NCI-H446 (cell line): ENCODE measurements at regions not wholly inside any gene's neighbourhood (a gene's known extent, or its start where the extent isn't known, plus 50 kb on each side); places are given as distances from the start of the nearest gene placed in this dataset.
A peak's percentile ranks its signal among the peaks of the same experiment; 100 is the strongest.
"Not testable (repeated sequence)": the region's sequence is repeated elsewhere in the genome, so short reads cannot be mapped to it uniquely, and the experiment has no call there.

ENCODE experiments used
- DNase-seq, 2 experiments: peaks; one replicate each; lab custom pipeline; 2025; lab: John Stamatoyannopoulos, UW

DNA sequence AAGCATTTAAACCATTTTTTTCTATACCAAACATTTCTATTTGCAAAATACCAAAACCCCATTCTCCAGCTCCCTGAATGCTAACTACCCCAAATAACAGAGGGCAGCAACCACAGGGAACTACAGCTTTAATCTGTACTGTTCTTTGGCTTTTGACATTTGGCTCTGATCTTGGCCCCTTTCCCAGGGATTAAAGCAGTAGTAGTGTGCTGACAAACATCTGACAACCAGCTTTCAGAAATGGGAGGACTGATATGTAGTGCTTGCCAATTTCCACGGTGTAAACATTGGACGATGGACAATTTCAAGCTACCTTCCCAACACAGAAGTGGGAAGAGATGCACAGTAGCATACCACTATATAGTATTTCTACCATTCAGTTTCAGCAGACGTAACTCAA lies 88.4 kb upstream of the TEAD1 start:
- peak; percentile 9 to 64 for DNase-seq

DNA sequence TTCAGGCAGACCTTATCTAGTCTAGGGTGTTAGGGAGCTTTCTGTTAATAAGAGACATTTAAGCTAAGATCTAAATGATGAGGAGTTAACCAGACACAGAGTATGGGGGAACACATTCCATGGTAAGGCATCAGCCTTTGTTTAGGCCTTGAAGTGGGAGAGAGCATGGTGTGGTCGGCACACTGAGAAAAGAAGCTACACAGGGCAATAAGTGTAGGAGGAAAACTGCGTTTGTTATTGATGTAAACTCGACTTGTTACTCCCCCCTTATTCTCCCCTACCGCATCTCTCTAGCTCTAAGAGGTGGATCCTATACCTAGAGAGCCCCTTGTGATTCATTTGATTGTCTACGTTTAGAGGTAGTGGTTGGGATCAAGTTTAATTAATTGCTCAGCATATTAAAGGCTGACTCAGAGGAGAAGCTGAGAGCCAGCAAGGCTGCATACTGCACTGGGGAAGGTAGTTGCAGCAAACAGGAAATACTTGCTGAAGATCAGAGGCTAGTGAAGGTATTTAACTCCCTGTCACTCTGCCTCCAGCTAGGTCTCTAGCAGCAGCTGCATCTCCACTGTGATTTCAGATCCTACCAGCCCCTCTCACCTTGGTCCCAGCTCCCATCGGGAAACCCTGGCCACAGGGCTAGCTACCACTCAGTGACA lies 86.8 kb upstream of the TEAD1 start:
- DNase-seq: no peak

DNA sequence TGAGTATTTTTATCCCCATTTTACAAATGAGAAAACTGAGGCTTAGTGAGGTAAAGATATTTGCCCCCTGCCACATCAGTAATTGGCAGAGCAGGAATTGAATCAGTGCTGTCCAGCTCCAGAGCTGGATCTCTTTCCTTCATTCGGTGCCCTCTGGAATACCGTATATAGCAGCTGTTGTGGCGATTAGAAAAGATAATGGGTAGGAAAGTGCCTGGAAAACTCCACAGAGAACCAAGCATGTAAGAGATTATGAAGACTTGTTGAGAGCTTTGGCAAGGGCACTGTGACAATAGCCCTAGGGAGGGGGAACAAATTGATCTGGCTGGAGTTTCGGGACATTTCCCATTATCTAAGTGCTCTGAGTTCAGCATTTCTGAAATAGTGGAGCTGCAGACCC lies 82.5 kb upstream of the TEAD1 start:
- DNase-seq: no peak

DNA sequence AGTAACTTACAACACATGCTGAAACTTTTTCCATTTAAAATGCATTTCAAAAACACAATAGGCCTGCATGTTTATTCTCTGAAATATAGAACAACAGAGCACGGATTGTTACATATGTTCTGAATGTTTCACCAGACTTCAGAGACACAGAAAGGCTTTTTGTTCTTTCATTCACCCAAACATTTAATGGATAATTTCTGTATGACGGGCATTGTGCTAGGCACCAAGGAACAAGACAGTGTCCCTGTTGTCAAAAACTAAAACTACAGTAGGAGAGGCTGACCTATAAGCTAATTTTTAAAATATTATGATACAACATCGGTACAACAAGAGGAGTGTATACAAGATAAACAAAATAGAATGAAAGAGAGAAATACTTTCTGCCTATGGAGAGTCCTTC lies 81.9 kb upstream of the TEAD1 start:
- no peak for DNase-seq

DNA sequence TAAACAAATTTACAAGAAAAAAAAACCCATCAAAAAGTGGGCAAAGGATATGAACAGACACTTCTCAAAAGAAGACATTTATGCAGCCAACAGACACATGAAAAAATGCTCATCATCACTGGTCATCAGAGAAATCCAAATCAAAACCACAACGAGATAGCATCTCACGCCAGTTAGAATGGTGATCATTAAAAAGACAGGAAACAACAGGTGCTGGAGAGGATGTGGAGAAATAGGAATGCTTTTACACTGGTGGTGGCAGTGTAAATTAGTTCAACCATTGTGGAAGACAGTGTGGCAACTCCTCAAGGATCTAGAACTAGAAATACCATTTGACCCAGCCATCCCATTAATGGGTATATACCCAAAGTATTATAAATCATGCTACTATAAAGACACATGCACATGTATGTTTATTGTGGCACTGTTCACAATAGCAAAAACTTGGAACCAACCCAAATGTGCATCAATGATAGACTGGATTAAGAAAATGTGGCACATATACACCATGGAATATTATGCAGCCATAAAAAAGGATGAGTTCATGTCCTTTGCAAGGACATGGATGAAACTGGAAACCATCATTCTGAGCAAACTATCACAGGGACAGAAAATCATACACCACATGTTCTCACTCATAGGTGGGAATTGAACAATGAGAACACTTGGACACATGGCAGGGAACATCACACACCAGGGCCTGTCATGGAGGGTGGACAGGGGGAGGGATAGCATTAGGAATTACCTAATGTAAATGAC lies 79.0 kb upstream of the TEAD1 start:
- not testable (repeated sequence) for DNase-seq

DNA sequence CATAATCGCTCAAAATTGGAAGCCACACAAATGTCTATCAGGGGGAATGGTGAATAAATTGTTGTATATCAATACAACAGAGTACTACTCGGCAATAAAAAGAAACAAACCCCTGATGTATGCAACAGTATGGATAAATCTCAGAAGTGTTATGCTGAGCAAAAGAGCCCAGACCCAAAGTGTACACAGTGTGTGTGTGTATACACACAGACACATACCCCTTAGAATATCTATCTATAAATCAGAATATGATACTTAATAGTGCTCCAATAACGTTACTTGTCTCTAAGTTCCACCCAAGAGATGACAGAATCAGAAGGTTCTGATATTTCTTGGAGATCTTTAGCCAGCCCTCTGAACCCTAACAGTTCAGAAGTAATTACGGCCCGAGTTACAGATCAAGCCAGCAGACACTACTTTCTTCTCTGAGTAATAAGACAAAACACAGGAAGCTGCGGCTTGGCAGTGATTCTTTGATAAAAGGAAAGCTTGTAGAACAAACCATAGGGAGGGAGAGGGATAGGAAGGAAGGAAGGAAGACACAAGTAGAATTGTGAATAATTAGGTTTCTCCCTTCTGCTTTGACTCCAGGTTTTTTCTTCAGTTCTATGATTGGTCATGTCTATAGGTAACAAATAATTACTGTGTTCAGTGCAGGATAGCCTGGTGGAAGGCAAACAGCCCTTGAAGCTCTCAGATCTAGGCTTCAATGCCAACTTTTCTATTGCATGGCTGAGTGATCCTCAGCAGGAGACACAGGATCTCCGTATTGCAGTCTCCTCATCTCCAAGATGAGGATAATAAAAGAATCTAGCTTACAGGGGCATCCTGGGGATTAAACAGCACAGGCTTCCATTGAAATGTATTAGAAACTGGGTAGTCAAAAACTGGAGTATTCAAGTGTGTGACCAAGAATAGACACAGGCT lies 75.6 kb upstream of the TEAD1 start:
- DNase-seq: peak; percentile 28 to 74

DNA sequence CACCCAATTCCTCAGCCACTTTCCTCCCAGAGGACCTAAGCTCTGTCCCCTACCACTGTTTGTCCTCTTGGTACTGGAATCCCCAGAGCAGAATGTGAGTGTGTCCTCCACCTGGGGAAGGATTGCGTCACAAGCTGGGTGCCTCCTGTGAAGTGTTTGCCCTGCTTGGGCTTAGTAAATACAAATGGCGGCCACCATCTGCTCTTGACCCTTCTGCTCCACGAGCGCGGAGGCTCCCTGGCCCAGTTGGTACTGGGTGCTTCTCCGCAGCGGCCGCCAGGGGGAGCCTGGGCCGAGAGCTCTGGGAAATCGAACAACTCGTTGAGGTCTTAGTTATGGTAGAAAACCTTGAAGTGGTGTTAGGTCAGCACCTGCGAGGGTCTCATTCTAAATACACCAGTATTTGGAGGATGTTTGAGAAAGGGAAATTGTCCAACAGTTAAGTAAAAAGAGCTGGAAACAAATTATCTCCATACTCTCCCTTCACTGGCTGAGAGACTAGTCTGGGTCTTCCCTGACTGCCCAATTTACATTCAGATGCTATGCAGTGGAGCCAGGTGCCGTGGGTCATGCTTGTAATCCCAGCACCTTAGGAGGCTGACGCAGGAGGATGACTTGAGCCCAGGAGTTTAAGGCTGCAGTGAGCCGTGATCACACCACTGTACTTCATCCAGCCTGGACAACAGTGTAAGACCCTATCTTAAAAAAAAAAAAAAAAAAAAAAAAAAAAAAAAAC lies 74.6 kb upstream of the TEAD1 start:
- DNase-seq: peak in 1 of 2 experiments; percentile 72

DNA sequence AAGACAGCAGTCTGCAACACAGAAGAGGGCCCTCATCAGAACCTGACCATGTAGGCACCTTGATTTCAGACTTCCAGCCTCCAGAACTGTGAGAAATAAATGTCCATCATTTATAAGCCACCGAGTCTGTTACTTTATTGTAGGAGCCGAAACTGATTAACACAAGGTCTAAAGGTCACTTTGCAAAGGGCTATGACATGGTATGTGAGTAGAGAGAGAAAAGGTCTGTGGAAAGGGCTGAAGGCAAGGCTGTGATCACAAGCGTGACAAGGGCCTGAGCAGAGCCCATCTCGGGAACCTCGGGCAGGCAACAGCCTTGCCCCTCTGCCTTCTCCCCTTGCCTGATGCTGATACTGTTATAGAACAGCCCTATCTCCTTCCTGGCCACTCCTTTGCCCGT lies 73.4 kb upstream of the TEAD1 start:
- DNase-seq: no peak

DNA sequence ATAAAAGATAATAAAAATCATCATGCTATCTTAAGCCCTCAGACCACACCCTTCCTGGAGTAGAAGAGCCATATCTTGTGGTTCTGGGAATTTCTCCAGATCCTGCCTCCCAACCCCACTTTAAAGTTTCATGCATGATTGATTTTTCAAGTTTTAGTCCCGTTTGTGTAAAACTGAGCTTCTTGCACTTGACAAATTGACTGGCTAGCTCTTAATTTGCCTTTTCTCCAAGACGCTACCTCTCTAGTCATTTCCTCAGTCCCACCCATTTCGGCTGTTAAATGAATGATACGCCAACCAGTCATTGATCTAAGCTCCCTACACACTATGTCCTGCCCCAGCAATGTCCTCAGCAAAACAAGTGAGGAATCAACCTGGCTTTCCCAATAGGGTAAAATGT lies 71.8 kb upstream of the TEAD1 start:
- peak; percentile 11 to 56 for DNase-seq

DNA sequence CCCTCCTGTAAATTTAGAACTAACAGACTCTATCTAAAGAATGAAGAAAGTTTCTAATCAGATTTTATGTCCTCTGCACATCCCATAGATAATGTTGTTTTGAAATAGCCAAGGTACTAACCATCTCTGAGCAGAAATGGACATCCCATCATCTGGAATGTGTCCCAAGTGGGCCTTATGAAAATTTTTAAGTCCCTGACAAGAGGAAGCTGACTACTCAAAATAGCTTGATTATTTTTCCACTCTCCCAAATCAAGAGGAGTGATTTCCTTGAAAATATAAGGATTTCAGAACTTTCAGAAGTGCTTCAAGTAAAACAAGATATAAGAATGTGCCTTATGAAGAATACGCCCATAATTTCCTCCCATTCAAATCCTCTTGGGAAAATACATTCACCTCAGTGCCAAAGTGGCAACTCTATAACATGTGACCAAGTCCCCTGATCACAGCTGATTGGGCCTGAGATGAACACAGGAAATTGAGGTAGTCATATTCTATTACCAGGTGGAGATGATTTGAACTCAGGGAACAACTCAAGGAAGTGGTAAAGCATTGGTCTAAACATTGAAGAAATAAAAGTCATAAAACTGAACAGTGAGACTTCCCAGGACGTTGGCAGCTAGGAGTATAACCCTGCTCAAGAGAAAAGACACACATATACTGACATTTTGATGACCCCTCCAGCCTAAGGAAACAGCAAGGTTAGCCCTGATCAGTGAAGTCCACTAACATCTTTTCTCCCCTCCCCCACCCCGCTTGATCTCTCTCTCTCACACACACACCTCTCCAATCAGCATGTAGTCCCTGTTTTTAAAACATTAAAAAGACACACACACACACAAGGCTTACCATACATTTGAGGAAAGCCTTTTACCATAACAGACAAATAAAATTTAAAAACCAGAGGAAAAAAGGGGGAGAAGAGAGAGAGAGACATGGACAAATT lies 70.8 kb upstream of the TEAD1 start:
- DNase-seq: no peak

DNA sequence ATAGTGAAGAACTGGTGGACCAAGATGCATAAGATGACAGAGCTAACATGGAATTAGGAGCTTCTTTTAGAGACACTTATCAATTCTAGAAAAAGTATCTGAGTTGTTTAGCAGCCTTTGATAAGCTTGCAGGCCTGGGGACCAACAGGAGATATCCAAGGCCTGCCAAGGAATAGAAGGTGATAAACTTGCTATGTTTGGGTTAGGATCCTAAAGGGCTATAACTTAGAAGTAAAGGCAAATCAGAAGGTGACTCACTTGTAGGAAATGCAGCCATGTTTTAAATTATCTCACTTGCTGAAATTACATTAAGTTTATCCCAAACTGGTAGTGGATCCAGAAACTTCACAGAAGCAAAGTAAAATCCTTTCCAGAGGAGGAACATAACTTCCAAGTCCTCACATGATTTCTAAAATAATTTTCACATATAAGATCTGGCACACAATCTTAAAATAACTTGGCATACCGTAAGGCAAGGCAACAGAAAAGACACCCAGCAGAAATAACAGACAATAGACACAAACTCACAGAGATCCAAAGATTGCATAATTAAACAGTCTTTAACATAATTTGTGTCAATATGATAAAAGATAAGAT lies 69.6 kb upstream of the TEAD1 start:
- peak in 1 of 2 experiments; percentile 8 for DNase-seq

DNA sequence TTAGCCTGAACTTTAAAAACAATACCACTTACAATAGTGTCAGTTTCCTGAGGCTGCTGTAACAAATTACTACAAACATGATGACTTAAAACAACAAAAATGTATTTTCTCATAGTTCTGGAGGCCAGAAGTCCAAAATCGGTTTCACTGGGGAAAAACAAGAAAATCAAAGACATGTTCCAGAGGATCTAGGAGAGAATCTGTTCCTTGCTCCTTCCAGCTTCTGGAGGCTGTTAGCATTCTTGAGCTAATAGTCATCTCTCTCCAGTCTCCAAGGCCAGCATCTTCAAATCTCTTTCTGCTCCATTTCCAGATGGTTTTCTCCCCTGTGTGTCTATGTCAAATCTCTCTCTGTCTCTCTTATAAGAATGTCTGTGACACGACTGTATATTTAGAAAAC lies 67.6 kb upstream of the TEAD1 start:
- no peak for DNase-seq

DNA sequence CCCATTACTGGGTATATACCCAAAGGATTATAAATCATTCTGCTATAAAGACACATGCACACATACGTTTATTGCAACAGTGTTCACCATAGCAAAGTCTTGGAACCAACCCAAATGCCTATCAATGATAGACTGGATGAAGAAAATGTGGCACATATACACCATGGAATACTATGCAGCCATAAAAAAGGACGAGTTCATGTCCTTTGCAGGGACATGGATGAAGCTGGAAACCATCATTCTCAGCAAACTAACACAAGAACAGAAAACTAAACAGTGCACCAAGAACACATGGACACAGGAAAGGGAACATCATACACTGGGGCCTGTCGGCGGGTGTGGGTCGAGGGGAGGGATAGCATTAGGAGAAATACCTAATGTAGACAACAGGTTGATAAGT lies 65.5 kb upstream of the TEAD1 start:
- not testable (repeated sequence) for DNase-seq

DNA sequence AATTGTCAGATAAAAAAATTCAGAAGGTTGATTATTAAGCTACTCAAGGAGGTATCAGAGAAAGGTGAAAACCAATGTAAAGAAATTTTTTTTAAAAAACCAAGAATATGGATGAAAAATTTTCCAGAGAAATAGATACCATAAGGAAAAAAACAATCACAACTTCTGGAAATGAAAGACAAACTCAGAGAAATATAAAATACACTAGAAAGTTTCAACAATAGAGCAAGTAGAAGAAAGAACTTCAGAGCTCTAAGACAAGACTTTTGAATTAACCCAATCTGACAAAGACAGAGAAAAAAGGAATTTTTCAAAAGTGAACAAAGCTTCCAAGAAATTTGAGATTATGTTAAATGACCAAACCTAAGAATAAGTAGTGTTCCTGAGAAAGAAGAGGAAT lies 62.9 kb upstream of the TEAD1 start:
- no peak for DNase-seq

DNA sequence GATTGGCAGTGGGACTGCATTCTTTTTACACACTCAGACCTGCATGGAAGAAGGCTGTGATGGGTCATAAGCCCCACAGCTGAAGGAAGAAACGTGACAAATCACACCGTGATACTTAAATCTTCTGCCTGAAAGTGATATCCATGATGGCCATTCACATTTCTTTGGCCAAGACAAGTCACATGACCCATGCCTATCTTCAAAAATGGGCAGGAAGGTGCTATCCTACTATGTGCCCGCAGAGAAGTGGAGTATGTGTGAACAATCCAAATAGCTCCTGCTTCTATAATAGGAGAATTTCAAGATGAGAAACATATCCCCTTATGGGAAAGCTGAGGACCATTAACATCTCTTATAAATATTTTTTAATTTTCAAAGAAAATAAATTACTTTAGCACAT lies 56.6 kb upstream of the TEAD1 start:
- DNase-seq: no peak

DNA sequence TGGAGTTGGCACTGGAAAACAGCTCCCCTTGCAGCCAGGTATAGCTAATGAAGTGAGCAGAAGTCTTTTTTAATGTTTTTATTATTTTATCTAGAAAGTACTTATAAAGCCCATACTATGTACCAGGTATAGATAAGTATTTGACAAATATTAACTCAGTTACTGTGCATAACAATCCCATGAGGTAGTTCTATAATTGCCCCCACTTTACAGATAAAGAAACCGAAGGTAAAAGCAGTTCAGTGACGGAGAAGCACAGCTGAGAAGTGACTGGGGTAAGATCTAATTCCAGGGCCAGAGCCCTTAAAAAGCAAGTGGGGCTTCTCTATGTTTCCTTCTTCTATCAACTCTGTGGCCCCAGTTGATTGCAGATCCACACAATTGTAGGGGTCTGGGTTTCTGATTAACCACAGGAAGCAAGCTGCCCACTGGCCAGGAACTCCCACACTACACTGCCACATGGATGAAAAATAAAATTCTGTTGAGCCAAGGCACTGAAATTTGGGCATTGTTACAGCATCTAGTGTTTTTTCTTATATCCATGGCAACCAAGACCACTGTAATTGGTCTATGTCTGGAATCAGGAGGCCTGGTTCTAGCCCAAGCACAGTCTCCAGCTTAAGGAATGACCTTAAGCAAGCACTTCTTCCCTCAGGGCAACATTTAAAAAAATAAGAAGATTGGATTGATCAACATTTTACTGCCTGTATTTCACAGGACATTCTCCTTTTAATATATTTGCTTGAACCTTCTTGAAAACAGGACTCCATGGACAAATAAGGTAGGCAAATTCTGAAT lies 55.3 kb upstream of the TEAD1 start:
- no peak for DNase-seq

DNA sequence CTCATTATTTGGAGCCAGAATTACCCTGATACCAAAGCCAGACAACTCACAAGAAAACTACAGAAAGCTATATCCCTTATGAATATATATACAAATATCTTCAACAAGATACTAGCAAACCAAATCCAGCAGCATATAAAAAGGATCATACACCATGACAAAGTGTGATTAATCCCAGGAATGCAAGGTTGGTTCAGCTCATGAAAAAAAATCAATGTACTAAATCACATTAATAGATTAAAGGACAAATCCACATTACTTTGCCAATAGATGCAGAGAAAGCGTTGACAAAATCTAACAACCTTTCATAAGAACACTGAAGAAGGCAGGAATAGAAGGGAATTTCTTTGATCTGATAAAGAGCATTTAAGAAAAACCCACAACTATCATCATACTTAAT lies 50.4 kb upstream of the TEAD1 start:
- DNase-seq: no peak
